HG02798 (cell line): ENCODE measurements at regions not wholly inside any gene's neighbourhood (a gene's known extent, or its start where the extent isn't known, plus 50 kb on each side); places are given as distances from the start of the nearest gene placed in this dataset.

Experiments
- ATAC-seq: cut with Tn5 transposase; IDR thresholded peaks from one replicate; pipeline ENCODE4 v1.9.1; 2021; ENCODE audit warnings: mild to moderate bottlenecking; ENCODE audit not compliant: unreplicated experiment, poor library complexity

GRCh38 chr2:833180-833579 lies 117.5 kb upstream of the SNTG2 start:
- no peak for ATAC-seq

- ATAC-seq, result no peak
Observed at GRCh38 chr2:832635-833034, 118.0 kb upstream of the SNTG2 start.

GRCh38 chr2:831622-832021 lies 119.0 kb upstream of the SNTG2 start:
- ATAC-seq, result no peak

GRCh38 chr2:831225-831536 lies 119.5 kb upstream of the SNTG2 start:
- ATAC-seq, result no peak

GRCh38 chr2:830419-831224 lies 120.0 kb upstream of the SNTG2 start:
- no peak for ATAC-seq

GRCh38 chr2:829047-829446 lies 121.6 kb upstream of the SNTG2 start:
- no peak for ATAC-seq

- ATAC-seq, result no peak
Observed at GRCh38 chr2:824954-825353, 125.7 kb upstream of the SNTG2 start.

- no peak for ATAC-seq
Observed at GRCh38 chr2:824524-824923, 126.1 kb upstream of the SNTG2 start.

- no peak for ATAC-seq
Observed at GRCh38 chr2:821546-821945, 129.1 kb upstream of the SNTG2 start.

- ATAC-seq, result no peak
Observed at GRCh38 chr2:819601-820000, 131.0 kb upstream of the SNTG2 start.

- no peak for ATAC-seq
Observed at GRCh38 chr2:819121-819520, 131.5 kb upstream of the SNTG2 start.

GRCh38 chr2:817336-818015 lies 133.2 kb upstream of the SNTG2 start:
- no peak for ATAC-seq

GRCh38 chr2:816278-816677 lies 134.4 kb upstream of the SNTG2 start:
- ATAC-seq, result no peak

- ATAC-seq, result no peak
Observed at GRCh38 chr2:810397-810796, 133.2 kb upstream of the TMEM18 start.

GRCh38 chr2:807300-807699 lies 130.1 kb upstream of the TMEM18 start:
- ATAC-seq, result no peak

- ATAC-seq, result no peak
Observed at GRCh38 chr2:805664-806063, 128.5 kb upstream of the TMEM18 start.

- no peak for ATAC-seq
Observed at GRCh38 chr2:797993-798392, 120.8 kb upstream of the TMEM18 start.

GRCh38 chr2:797556-797955 lies 120.3 kb upstream of the TMEM18 start:
- ATAC-seq, result no peak

GRCh38 chr2:796141-796985 lies 119.2 kb upstream of the TMEM18 start:
- ATAC-seq, result no peak

- ATAC-seq, result no peak
Observed at GRCh38 chr2:795531-796041, 118.4 kb upstream of the TMEM18 start.
